Keratinocyte (primary cell): ENCODE measurements at regions not wholly inside any gene's neighbourhood (a gene's known extent, or its start where the extent isn't known, plus 50 kb on each side); places are given as distances from the start of the nearest gene placed in this dataset.

Experiments used
- DNase-seq: peaks from one replicate; pipeline ENCODE4 v3.0.0-alpha.2; 2011; ENCODE audit warnings: low read depth, missing footprints, low spot score
- FAIRE-seq: peaks from 2 replicates; lab custom pipeline; 2011; peaks lifted over from hg19 to GRCh38; lab: Jason Lieb, UNC
- H2AFZ ChIP-seq: 2 replicates; pipeline ENCODE4 v1.6.0; 2012; ENCODE audit warnings: low read length, control low read depth, inconsistent platforms; ENCODE audit not compliant: control insufficient read depth
- H3K27ac ChIP-seq: 2 replicates; pipeline ENCODE4 v1.5.1; 2011; ENCODE audit warnings: low read length; ENCODE audit not compliant: control insufficient read depth, insufficient read depth
- H3K27me3 ChIP-seq: 3 replicates; pipeline ENCODE4 v1.6.0; 2011; ENCODE audit warnings: low read length; ENCODE audit not compliant: control insufficient read depth, insufficient read depth; ENCODE audit errors: extremely low read depth
- H3K36me3 ChIP-seq, 2 experiments: 2 replicates in 1 of 2; 3 replicates in 1 of 2; pipeline ENCODE4 v1.5.1; 2011; ENCODE audit warnings: low read length in 2 of 2, mild to moderate bottlenecking in 1 of 2; ENCODE audit not compliant: control insufficient read depth in 2 of 2, insufficient read depth in 2 of 2; ENCODE audit errors: extremely low read depth in 1 of 2
- H3K4me1 ChIP-seq: 3 replicates; pipeline ENCODE4 v1.5.1; 2011; ENCODE audit warnings: low read length; ENCODE audit not compliant: control insufficient read depth, insufficient read depth; ENCODE audit errors: extremely low read depth
- H3K4me2 ChIP-seq: 3 replicates; pipeline ENCODE4 v1.6.0; 2011; ENCODE audit warnings: low read depth, low read length; ENCODE audit not compliant: control insufficient read depth, insufficient read depth; ENCODE audit errors: extremely low read depth
- H3K4me3 ChIP-seq, 3 experiments: fragments of 200-600 bp in 1 of 3; sonication (generic) in 1 of 3; 2 replicates in 2 of 3; 3 replicates in 1 of 3; pipeline ENCODE4 v1.5.1; 2011 to 2016; ENCODE audit warnings: low read length in 3 of 3, mild to moderate bottlenecking in 3 of 3, control low read depth in 2 of 3, inconsistent platforms in 1 of 3, low read depth in 1 of 3, mixed read lengths in 1 of 3, mixed run types in 1 of 3, moderate library complexity in 1 of 3; ENCODE audit not compliant: control insufficient read depth in 2 of 3, insufficient read depth in 2 of 3; ENCODE audit errors: extremely low read depth in 1 of 3
- H3K79me2 ChIP-seq: 2 replicates; pipeline ENCODE4 v1.6.0; 2012; ENCODE audit warnings: low read length; ENCODE audit not compliant: control insufficient read depth, insufficient read depth
- H3K9ac ChIP-seq: 3 replicates; pipeline ENCODE4 v1.6.0; 2011; ENCODE audit warnings: low read length; ENCODE audit not compliant: control insufficient read depth, insufficient read depth; ENCODE audit errors: extremely low read depth
- H3K9me1 ChIP-seq: 3 replicates; pipeline ENCODE4 v1.6.0; 2011; ENCODE audit warnings: low read length; ENCODE audit not compliant: control insufficient read depth, insufficient read depth; ENCODE audit errors: extremely low read depth
- H3K9me3 ChIP-seq: 2 replicates; pipeline ENCODE4 v1.5.1; 2012; ENCODE audit warnings: low read depth, low read length; ENCODE audit not compliant: control insufficient read depth
- H4K20me1 ChIP-seq: 3 replicates; pipeline ENCODE4 v1.6.0; 2011; ENCODE audit warnings: low read length; ENCODE audit not compliant: control insufficient read depth, insufficient read depth; ENCODE audit errors: extremely low read depth
- EZH2 ChIP-seq: IDR thresholded peaks from one replicate; pipeline ENCODE4 v1.6.1; 2012; ENCODE audit warnings: inconsistent platforms, mild to moderate bottlenecking, low read length, moderate library complexity
- dilution Hi-C: fragments of 300-500 bp; cut with MboI; formaldehyde crosslinking; loops from one replicate; pipeline ENCODE4 v1.7.0; 2020; ENCODE audit warnings: low sequenced_read_pairs; ENCODE audit not compliant: extremely low pct_ligation_motif_present
- TF ChIP-seq, protein P1 (sequence below), 3 experiments: IDR thresholded peaks in 1 of 3; conservative IDR thresholded peaks in 1 of 3; optimal IDR thresholded peaks in 1 of 3; 2 replicates in 2 of 3; 3 replicates in 1 of 3; pipeline versions ENCODE3 to v1.5.1; 2011; ENCODE audit warnings: low read length in 3 of 3, mild to moderate bottlenecking in 3 of 3, moderate library complexity in 2 of 3, control low read depth in 1 of 3, inconsistent platforms in 1 of 3; ENCODE audit not compliant: insufficient read depth in 2 of 3; ENCODE audit errors: extremely low read depth in 1 of 3

DNA sequence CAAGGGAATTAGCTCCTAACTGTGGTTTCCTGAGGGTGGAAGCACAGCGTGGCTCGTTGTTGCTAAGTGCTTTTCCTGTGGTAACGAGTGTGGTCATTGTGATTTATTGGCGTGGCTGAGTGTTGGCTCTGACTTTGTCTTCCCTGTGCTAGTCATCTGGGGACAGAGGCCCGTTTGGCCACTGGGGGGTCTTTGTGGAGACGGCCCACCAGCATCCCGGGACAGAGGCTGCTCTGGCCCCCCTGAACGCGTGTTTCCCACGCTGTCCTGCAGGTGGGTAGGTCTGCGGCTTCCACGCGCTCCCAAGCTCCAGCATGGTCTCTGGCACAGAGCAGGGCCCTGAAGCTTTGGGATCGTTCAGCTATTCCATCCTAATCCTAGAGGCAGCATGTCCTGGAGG, 1040.0 kb downstream of the TBC1D22A start:
- TF ChIP-seq, protein P1, sequence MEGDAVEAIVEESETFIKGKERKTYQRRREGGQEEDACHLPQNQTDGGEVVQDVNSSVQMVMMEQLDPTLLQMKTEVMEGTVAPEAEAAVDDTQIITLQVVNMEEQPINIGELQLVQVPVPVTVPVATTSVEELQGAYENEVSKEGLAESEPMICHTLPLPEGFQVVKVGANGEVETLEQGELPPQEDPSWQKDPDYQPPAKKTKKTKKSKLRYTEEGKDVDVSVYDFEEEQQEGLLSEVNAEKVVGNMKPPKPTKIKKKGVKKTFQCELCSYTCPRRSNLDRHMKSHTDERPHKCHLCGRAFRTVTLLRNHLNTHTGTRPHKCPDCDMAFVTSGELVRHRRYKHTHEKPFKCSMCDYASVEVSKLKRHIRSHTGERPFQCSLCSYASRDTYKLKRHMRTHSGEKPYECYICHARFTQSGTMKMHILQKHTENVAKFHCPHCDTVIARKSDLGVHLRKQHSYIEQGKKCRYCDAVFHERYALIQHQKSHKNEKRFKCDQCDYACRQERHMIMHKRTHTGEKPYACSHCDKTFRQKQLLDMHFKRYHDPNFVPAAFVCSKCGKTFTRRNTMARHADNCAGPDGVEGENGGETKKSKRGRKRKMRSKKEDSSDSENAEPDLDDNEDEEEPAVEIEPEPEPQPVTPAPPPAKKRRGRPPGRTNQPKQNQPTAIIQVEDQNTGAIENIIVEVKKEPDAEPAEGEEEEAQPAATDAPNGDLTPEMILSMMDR (optimal IDR thresholded peaks at IDR 0.05 in 1 of 3, IDR thresholded peaks at IDR 0.05 in 1 of 3, conservative IDR thresholded peaks at IDR 0.05 in 1 of 3; ENCODE audit: extremely low read depth in 1 of 3, insufficient read depth in 2 of 3, low read length in 3 of 3), result no peak
- dilution Hi-C loops, result no loop called here
- no peaks in the 10 kb centered on the region for H4K20me1 ChIP-seq
- FAIRE-seq, result no peak
- no peak overlapping the region for H3K27ac ChIP-seq
- no peaks in the 10 kb centered on the region for H3K9me3 ChIP-seq
- DNase-seq, result no peak
- no peak overlapping the region for H3K4me3 ChIP-seq
- H3K27me3 ChIP-seq, result no peaks in the 10 kb centered on the region
- no peaks in the 10 kb centered on the region for H3K9me1 ChIP-seq
- no peak overlapping the region for H3K9ac ChIP-seq
- H3K36me3 ChIP-seq, result peaks cover 0 to 2% of the 10 kb centered on the region in 2 experiments
- H3K4me2 ChIP-seq, result no peak overlapping the region
- no peak overlapping the region for H2AFZ ChIP-seq
- H3K79me2 ChIP-seq, result no peaks in the 10 kb centered on the region
- no peaks in the 10 kb centered on the region for H3K4me1 ChIP-seq

DNA sequence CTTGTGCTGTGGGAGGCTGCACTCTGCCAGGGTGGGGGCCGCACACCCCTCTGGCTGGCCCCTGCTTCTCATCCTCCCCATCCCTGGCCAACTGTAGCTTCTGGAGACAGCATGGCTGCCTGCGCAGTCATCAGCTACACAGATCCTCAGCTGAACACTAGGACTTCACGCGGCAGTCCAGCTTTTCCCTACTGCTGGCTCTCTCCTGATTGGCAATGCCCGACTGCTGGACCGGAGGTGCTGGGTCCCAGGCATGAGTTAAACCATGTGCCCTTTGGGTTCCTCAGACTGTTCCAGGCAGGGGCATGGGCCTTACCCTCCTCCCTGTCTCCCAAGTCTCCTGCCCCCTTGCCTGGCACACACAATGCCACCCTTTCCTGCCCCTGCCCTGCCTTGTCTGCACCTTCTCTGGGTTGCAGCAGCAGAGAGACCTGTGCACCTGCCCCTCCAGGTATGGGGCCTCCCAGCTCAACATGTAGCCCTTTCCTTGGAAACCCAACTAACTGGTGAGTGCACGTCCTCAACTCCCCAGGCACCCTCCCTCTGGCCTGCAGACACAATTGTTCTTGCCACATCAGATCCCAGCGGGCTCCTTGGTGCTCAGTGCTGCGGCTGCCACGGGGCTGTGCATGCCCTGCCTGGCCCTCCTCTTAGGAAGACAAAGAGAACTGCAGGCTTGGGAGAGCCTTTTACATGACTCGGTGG, 1039.2 kb downstream of the TBC1D22A start:
- H3K4me3 ChIP-seq, result no peak overlapping the region
- no peak for DNase-seq
- no peak overlapping the region for H3K27ac ChIP-seq
- no peaks in the 10 kb centered on the region for H3K4me1 ChIP-seq
- H3K36me3 ChIP-seq, result peaks cover 0 to 2% of the 10 kb centered on the region in 2 experiments
- no peaks in the 10 kb centered on the region for H3K9me3 ChIP-seq
- H3K27me3 ChIP-seq, result no peaks in the 10 kb centered on the region
- FAIRE-seq, result no peak
- no peak overlapping the region for H3K9ac ChIP-seq
- no peak overlapping the region for H3K4me2 ChIP-seq
- no peaks in the 10 kb centered on the region for H4K20me1 ChIP-seq
- dilution Hi-C loops, result no loop called here
- H2AFZ ChIP-seq, result no peak overlapping the region
- no peaks in the 10 kb centered on the region for H3K79me2 ChIP-seq
- no peaks in the 10 kb centered on the region for H3K9me1 ChIP-seq
- TF ChIP-seq, protein P1 (optimal IDR thresholded peaks at IDR 0.05 in 1 of 3, IDR thresholded peaks at IDR 0.05 in 1 of 3, conservative IDR thresholded peaks at IDR 0.05 in 1 of 3; ENCODE audit: extremely low read depth in 1 of 3, insufficient read depth in 2 of 3, low read length in 3 of 3), result no peak
- no peak for TF ChIP-seq EZH2
